ENCODE measurements at regions not wholly inside any gene's neighbourhood (a gene's known extent, or its start where the extent isn't known, plus 50 kb on each side); places are given as distances from the start of the nearest gene placed in this dataset.

DNA sequence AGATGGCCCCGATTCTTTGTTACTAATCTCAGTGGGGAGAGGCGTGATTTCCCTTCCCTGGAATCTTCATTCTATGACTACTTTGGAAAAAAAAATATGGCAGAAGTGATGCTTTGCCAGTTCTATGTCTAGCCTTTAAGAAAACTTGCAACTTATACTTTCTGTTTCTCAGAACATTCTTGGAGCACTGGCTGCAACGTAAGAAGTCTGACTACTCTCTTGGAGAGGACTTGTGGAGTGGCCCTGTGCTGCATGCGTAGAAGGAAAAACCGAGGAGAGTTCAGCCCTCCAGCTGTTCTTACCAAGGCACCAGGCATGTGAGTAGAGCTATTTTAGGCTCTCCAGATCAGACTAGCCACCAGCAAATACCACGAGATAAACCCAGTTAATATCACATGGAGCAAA is 77.6 kb upstream of the STXBP5 start:
- no peak overlapping the region for H3K4me3 ChIP-seq (ENCODE audit: low read depth, low read length)
- TF ChIP-seq, protein P1, sequence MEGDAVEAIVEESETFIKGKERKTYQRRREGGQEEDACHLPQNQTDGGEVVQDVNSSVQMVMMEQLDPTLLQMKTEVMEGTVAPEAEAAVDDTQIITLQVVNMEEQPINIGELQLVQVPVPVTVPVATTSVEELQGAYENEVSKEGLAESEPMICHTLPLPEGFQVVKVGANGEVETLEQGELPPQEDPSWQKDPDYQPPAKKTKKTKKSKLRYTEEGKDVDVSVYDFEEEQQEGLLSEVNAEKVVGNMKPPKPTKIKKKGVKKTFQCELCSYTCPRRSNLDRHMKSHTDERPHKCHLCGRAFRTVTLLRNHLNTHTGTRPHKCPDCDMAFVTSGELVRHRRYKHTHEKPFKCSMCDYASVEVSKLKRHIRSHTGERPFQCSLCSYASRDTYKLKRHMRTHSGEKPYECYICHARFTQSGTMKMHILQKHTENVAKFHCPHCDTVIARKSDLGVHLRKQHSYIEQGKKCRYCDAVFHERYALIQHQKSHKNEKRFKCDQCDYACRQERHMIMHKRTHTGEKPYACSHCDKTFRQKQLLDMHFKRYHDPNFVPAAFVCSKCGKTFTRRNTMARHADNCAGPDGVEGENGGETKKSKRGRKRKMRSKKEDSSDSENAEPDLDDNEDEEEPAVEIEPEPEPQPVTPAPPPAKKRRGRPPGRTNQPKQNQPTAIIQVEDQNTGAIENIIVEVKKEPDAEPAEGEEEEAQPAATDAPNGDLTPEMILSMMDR (IDR thresholded peaks at IDR 0.05; ENCODE audit: insufficient read depth, low read depth, low read length) = no peak
- peak; percentile 66 for DNase-seq (ENCODE audit: low read depth)

DNA sequence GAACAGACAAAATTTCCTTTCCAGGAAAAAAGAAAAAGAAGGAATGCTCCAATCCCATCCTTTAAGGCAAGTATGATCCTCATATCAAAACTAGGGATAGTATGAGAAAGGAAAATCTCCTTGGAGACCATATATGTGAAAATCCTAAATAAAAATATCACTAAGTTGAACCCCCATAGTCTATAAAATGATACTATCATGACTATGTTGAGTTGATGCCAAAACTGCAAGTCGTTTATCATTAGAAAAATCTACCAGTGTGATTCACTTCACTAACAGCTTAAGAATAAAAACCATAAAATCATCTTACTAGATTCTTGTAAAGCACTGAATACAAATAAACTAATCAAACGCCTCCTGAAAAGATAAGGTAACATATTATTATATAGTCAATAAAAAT is 76.6 kb upstream of the STXBP5 start:
- DNase-seq (ENCODE audit: low read depth) = no peak
- H3K4me3 ChIP-seq (ENCODE audit: low read depth, low read length) = no peak overlapping the region

DNA sequence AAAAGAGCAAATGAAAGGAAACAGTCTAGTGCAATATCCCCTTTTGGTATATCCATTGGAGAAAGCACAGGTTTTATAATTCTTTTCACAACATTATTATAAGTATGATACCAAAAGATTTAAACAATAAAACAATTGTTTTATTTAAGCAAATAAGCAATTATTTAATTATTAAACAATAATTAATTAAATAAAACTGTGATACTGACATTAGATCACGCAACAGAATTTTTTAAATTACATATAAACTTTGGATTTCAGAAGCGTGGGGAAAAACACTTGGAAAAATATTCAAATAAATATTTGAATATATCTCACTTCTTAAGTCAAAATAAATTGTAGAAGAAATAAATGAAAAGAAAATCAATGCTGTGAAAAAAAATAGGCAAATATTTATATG is 76.2 kb upstream of the STXBP5 start:
- no peak for DNase-seq (ENCODE audit: low read depth)
- no peak overlapping the region for H3K4me3 ChIP-seq (ENCODE audit: low read depth, low read length)
- TF ChIP-seq, protein P1 (IDR thresholded peaks at IDR 0.05; ENCODE audit: insufficient read depth, low read depth, low read length) = no peak

More for the DNA sequence above, 76.6 kb upstream of the STXBP5 start:
- TF ChIP-seq, protein P1 (IDR thresholded peaks at IDR 0.05; ENCODE audit: insufficient read depth, low read depth, low read length) = no peak

DNA sequence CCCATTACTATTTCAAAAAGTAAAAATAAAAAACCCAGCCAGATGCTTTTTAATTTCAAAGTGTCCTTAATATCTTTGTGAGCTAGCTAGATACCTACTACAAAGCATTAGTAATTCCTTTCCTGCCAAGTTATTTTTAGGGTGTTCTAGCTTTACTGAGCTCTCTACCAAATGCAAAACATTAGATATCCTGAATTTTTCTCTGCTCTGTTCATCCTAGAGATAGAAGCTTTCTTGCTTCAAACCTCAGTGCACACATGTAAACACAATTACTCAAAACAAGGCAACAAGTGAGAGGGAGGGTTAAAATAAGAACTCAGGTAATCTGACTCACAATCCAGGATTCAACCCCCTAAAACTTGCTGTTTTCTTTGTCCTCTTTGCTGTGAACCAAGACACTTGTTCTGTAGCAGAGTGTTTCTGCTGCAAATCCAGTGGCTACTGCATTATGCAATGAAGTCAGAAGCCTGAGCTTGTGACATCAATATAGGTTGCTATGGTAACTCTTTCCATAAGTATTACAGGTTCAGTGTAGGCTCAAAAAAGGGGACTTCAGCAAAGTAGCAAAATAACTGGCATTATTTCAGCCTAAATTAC is 72.6 kb upstream of the STXBP5 start:
- H3K4me3 ChIP-seq (ENCODE audit: low read depth, low read length) = no peak overlapping the region
- TF ChIP-seq, protein P1 (IDR thresholded peaks at IDR 0.05; ENCODE audit: insufficient read depth, low read depth, low read length) = no peak
- DNase-seq (ENCODE audit: low read depth) = peak; percentile 53

DNA sequence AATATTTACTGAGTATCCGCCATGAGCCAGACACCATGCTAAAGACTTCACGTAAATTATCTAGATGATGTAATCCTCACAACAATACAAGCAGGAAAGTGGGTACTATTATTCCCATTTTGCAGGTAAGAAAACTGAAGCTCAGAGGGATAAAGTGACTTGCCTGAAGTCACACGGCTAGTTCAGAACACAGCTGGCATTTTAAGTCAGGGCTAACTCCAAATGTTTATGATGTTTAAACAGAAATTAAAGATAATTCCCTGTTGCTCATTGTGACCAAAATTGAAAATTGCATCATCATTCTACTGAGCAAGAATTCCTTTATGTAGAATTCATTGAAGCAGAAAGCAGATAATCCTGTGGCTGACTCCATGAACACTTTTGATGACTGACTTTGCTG is 71.3 kb upstream of the STXBP5 start:
- TF ChIP-seq, protein P1 (IDR thresholded peaks at IDR 0.05; ENCODE audit: insufficient read depth, low read depth, low read length) = no peak
- DNase-seq (ENCODE audit: low read depth) = peak; percentile 62
- no peak overlapping the region for H3K4me3 ChIP-seq (ENCODE audit: low read depth, low read length)

DNA sequence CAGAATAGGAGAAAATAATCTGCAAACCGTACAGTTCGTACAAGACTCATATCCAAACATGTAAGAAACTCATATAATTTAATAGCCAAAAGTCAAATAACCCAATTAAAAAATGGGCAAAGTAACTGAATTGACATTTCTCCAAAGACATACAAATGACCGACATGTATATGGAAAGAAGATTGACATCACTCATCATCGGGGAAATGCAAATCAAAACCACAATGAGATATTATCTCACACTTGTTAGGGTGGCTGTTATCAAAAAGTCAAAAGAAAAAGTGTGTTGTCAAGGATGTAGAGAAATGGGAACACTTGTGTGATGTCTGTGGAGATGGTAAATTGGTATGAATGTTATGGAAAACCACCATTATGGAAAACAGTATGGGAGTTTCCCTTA is 70.5 kb upstream of the STXBP5 start:
- H3K4me3 ChIP-seq (ENCODE audit: low read depth, low read length) = no peak overlapping the region
- no peak for DNase-seq (ENCODE audit: low read depth)
- TF ChIP-seq, protein P1 (IDR thresholded peaks at IDR 0.05; ENCODE audit: insufficient read depth, low read depth, low read length) = no peak

DNA sequence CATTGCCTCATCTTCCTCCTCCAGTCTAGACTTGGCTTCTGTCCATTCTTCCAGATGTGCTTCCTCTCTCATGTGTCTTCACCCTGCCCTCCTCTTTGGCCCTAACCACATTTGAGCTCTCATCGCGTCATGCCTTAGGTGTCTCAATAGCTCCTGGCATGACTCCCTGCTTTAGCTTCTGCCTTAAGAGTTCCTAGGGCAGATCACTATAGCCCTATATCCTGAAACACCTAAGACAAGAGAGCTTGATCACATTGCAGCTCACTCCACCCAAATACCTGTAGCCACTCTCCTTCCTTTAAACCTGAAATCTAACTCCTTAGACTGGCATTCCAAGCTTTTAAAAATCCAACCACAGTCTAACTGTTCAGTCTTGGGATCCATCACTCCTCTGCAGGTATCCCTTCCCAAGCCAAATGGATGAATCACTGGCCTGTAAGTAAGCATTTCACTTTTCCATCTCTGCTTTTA is 69.0 kb upstream of the STXBP5 start:
- peak; percentile 97 for DNase-seq (ENCODE audit: low read depth)
- TF ChIP-seq, protein P1 (IDR thresholded peaks at IDR 0.05; ENCODE audit: insufficient read depth, low read depth, low read length) = no peak

More for the DNA sequence above, 69.0 kb upstream of the STXBP5 start:
- no peak overlapping the region for H3K4me3 ChIP-seq (ENCODE audit: low read depth, low read length)

Data from fibroblast of villous mesenchyme (primary cell).